ENCODE measurements at regions not wholly inside any gene's neighbourhood (a gene's known extent, or its start where the extent isn't known, plus 50 kb on each side); places are given as distances from the start of the nearest gene placed in this dataset.
"Not testable (repeated sequence)": the region's sequence is repeated elsewhere in the genome, so short reads cannot be mapped to it uniquely, and the experiment has no call there.

- not testable (repeated sequence) for H3K9me3 ChIP-seq (replicated peaks; ENCODE audit: control insufficient read depth, low read depth, low read length); H3K4me3 ChIP-seq (ENCODE audit: low read length); H3K4me1 ChIP-seq (ENCODE audit: control insufficient read depth, insufficient read depth, low read length); DNase-seq; H3K36me3 ChIP-seq (ENCODE audit: control insufficient read depth, insufficient read depth, low read length); H3K27ac ChIP-seq (ENCODE audit: low read length); H3K27me3 ChIP-seq (ENCODE audit: control insufficient read depth, insufficient read depth, low read length)
- no CpG with 5 or more reads among the region's 5 CpGs for WGBS (ENCODE audit: insufficient coverage)
Measured at GRCh38 chrX:144082237-144082636, 198.4 kb downstream of the UBE2NL start.

- no CpG with 5 or more reads among the region's 1 CpG for WGBS (ENCODE audit: insufficient coverage)
- not testable (repeated sequence) for H3K4me1 ChIP-seq (ENCODE audit: control insufficient read depth, insufficient read depth, low read length); H3K9me3 ChIP-seq (replicated peaks; ENCODE audit: control insufficient read depth, low read depth, low read length); H3K27ac ChIP-seq (ENCODE audit: low read length); H3K27me3 ChIP-seq (ENCODE audit: control insufficient read depth, insufficient read depth, low read length); DNase-seq; H3K4me3 ChIP-seq (ENCODE audit: low read length); H3K36me3 ChIP-seq (ENCODE audit: control insufficient read depth, insufficient read depth, low read length)
Measured at GRCh38 chrX:144089674-144090073, 205.8 kb downstream of the UBE2NL start.

- H3K4me3 ChIP-seq (ENCODE audit: low read length); H3K4me1 ChIP-seq (ENCODE audit: control insufficient read depth, insufficient read depth, low read length); H3K27ac ChIP-seq (ENCODE audit: low read length); H3K9me3 ChIP-seq (replicated peaks; ENCODE audit: control insufficient read depth, low read depth, low read length); DNase-seq; H3K27me3 ChIP-seq (ENCODE audit: control insufficient read depth, insufficient read depth, low read length); H3K36me3 ChIP-seq (ENCODE audit: control insufficient read depth, insufficient read depth, low read length): not testable (repeated sequence)
- no CpG with 5 or more reads among the region's 3 CpGs for WGBS (ENCODE audit: insufficient coverage)
Measured at GRCh38 chrX:144092116-144092515, 208.2 kb downstream of the UBE2NL start.

- H3K9me3 ChIP-seq (replicated peaks; ENCODE audit: control insufficient read depth, low read depth, low read length); H3K36me3 ChIP-seq (ENCODE audit: control insufficient read depth, insufficient read depth, low read length); H3K4me3 ChIP-seq (ENCODE audit: low read length); DNase-seq; H3K27ac ChIP-seq (ENCODE audit: low read length); H3K27me3 ChIP-seq (ENCODE audit: control insufficient read depth, insufficient read depth, low read length); H3K4me1 ChIP-seq (ENCODE audit: control insufficient read depth, insufficient read depth, low read length): not testable (repeated sequence)
- WGBS (ENCODE audit: insufficient coverage): no CpG with 5 or more reads among the region's 1 CpG
Measured at GRCh38 chrX:144119490-144119889, 235.6 kb downstream of the UBE2NL start.

- not testable (repeated sequence) for DNase-seq; H3K27me3 ChIP-seq (ENCODE audit: control insufficient read depth, insufficient read depth, low read length); H3K27ac ChIP-seq (ENCODE audit: low read length); H3K9me3 ChIP-seq (replicated peaks; ENCODE audit: control insufficient read depth, low read depth, low read length); H3K36me3 ChIP-seq (ENCODE audit: control insufficient read depth, insufficient read depth, low read length); H3K4me3 ChIP-seq (ENCODE audit: low read length); H3K4me1 ChIP-seq (ENCODE audit: control insufficient read depth, insufficient read depth, low read length)
Measured at GRCh38 chrX:144121566-144121965, 237.7 kb downstream of the UBE2NL start.

GRCh38 chrX:144127570-144128169 is 243.8 kb downstream of the UBE2NL start:
- H3K27me3 ChIP-seq (ENCODE audit: control insufficient read depth, insufficient read depth, low read length); H3K4me1 ChIP-seq (ENCODE audit: control insufficient read depth, insufficient read depth, low read length); DNase-seq; H3K9me3 ChIP-seq (replicated peaks; ENCODE audit: control insufficient read depth, low read depth, low read length); H3K4me3 ChIP-seq (ENCODE audit: low read length); H3K27ac ChIP-seq (ENCODE audit: low read length); H3K36me3 ChIP-seq (ENCODE audit: control insufficient read depth, insufficient read depth, low read length): not testable (repeated sequence)
- no CpG with 5 or more reads among the region's 6 CpGs for WGBS (ENCODE audit: insufficient coverage)

GRCh38 chrX:144129511-144129910 is 245.6 kb downstream of the UBE2NL start:
- no CpG with 5 or more reads among the region's 2 CpGs for WGBS (ENCODE audit: insufficient coverage)

GRCh38 chrX:144130507-144130906 is 246.6 kb downstream of the UBE2NL start:
- not testable (repeated sequence) for H3K9me3 ChIP-seq (replicated peaks; ENCODE audit: control insufficient read depth, low read depth, low read length)
- WGBS (ENCODE audit: insufficient coverage): no CpG with 5 or more reads among the region's 3 CpGs

More at GRCh38 chrX:144129511-144129910, 245.6 kb downstream of the UBE2NL start:
- H3K27ac ChIP-seq (ENCODE audit: low read length); H3K9me3 ChIP-seq (replicated peaks; ENCODE audit: control insufficient read depth, low read depth, low read length); DNase-seq; H3K27me3 ChIP-seq (ENCODE audit: control insufficient read depth, insufficient read depth, low read length); H3K36me3 ChIP-seq (ENCODE audit: control insufficient read depth, insufficient read depth, low read length); H3K4me1 ChIP-seq (ENCODE audit: control insufficient read depth, insufficient read depth, low read length); H3K4me3 ChIP-seq (ENCODE audit: low read length): not testable (repeated sequence)

GRCh38 chrX:144131080-144131479 is 247.2 kb downstream of the UBE2NL start:
- not testable (repeated sequence) for H3K27me3 ChIP-seq (ENCODE audit: control insufficient read depth, insufficient read depth, low read length); DNase-seq; H3K9me3 ChIP-seq (replicated peaks; ENCODE audit: control insufficient read depth, low read depth, low read length); H3K36me3 ChIP-seq (ENCODE audit: control insufficient read depth, insufficient read depth, low read length); H3K4me3 ChIP-seq (ENCODE audit: low read length); H3K27ac ChIP-seq (ENCODE audit: low read length); H3K4me1 ChIP-seq (ENCODE audit: control insufficient read depth, insufficient read depth, low read length)
- WGBS (ENCODE audit: insufficient coverage): no CpG with 5 or more reads among the region's 3 CpGs

More at GRCh38 chrX:144130507-144130906, 246.6 kb downstream of the UBE2NL start:
- H3K4me3 ChIP-seq (ENCODE audit: low read length); H3K36me3 ChIP-seq (ENCODE audit: control insufficient read depth, insufficient read depth, low read length); H3K27me3 ChIP-seq (ENCODE audit: control insufficient read depth, insufficient read depth, low read length); H3K27ac ChIP-seq (ENCODE audit: low read length); H3K4me1 ChIP-seq (ENCODE audit: control insufficient read depth, insufficient read depth, low read length); DNase-seq: not testable (repeated sequence)

- not testable (repeated sequence) for H3K27ac ChIP-seq (ENCODE audit: low read length); DNase-seq; H3K4me1 ChIP-seq (ENCODE audit: control insufficient read depth, insufficient read depth, low read length); H3K36me3 ChIP-seq (ENCODE audit: control insufficient read depth, insufficient read depth, low read length); H3K4me3 ChIP-seq (ENCODE audit: low read length); H3K27me3 ChIP-seq (ENCODE audit: control insufficient read depth, insufficient read depth, low read length); H3K9me3 ChIP-seq (replicated peaks; ENCODE audit: control insufficient read depth, low read depth, low read length)
- WGBS (ENCODE audit: insufficient coverage): no CpG with 5 or more reads among the region's 2 CpGs
Measured at GRCh38 chrX:144134448-144135119, 250.7 kb downstream of the UBE2NL start.

- not testable (repeated sequence) for H3K4me3 ChIP-seq (ENCODE audit: low read length); H3K4me1 ChIP-seq (ENCODE audit: control insufficient read depth, insufficient read depth, low read length); H3K27me3 ChIP-seq (ENCODE audit: control insufficient read depth, insufficient read depth, low read length); DNase-seq; H3K27ac ChIP-seq (ENCODE audit: low read length); H3K36me3 ChIP-seq (ENCODE audit: control insufficient read depth, insufficient read depth, low read length); H3K9me3 ChIP-seq (replicated peaks; ENCODE audit: control insufficient read depth, low read depth, low read length)
- WGBS (ENCODE audit: insufficient coverage): no CpG with 5 or more reads among the region's 5 CpGs
Measured at GRCh38 chrX:144154474-144154873, 270.6 kb downstream of the UBE2NL start.

Data from muscle of leg (tissue), 3 donors.